ENCODE measurements at regions not wholly inside any gene's neighbourhood (a gene's known extent, or its start where the extent isn't known, plus 50 kb on each side); places are given as distances from the start of the nearest gene placed in this dataset.

- TF ChIP-seq CTCF (conservative IDR thresholded peaks at IDR 0.05): peak; percentile 92
- peak overlapping the region; percentile 95 for H3K27ac ChIP-seq
Measured at GRCh38 chr5:34486160-34486848, 169.8 kb upstream of the RAI14 start.

- TF ChIP-seq CTCF (conservative IDR thresholded peaks at IDR 0.05): no peak
- peak overlapping the region; percentile 95 for H3K27ac ChIP-seq
Measured at GRCh38 chr5:34486849-34487158, 169.3 kb upstream of the RAI14 start.

- no peak for TF ChIP-seq CTCF (conservative IDR thresholded peaks at IDR 0.05)
- peak overlapping the region; percentile 95 for H3K27ac ChIP-seq
Measured at GRCh38 chr5:34487159-34487879, 168.8 kb upstream of the RAI14 start.

- TF ChIP-seq CTCF (conservative IDR thresholded peaks at IDR 0.05): no peak
- H3K27ac ChIP-seq: peak overlapping the region; percentile 95
Measured at GRCh38 chr5:34487956-34488355, 168.2 kb upstream of the RAI14 start.

- no peak for TF ChIP-seq CTCF (conservative IDR thresholded peaks at IDR 0.05)
- H3K27ac ChIP-seq: peak overlapping the region; percentile 95
Measured at GRCh38 chr5:34488984-34489383, 167.1 kb upstream of the RAI14 start.

GRCh38 chr5:34490506-34491250, 165.4 kb upstream of the RAI14 start:
- H3K27ac ChIP-seq: peak overlapping the region; percentile 30; the same call in 1 of the 2 replicates

More at GRCh38 chr5:34490506-34491250, 165.4 kb upstream of the RAI14 start:
- TF ChIP-seq CTCF (conservative IDR thresholded peaks at IDR 0.05): no peak

All from VCaP (cell line).